GM23248 (cell line): ENCODE measurements at regions not wholly inside any gene's neighbourhood (a gene's known extent, or its start where the extent isn't known, plus 50 kb on each side); places are given as distances from the start of the nearest gene placed in this dataset.

ENCODE experiments used
- EZH2 ChIP-seq: fragments of 200-600 bp; sonication (generic); IDR thresholded peaks from 2 replicates; pipeline ENCODE4 v1.6.1; 2018; ENCODE audit warnings: antibody characterized with exemption, mild to moderate bottlenecking; ENCODE audit not compliant: insufficient read depth, poor library complexity, severe bottlenecking
- EZH2phosphoT487 ChIP-seq: fragments of 200-600 bp; sonication (generic); IDR thresholded peaks from 2 replicates; pipeline ENCODE4 v1.6.1; 2018; ENCODE audit warnings: antibody characterized with exemption, moderate library complexity, mild to moderate bottlenecking, low read depth; ENCODE audit not compliant: insufficient read depth

GRCh38 chr3:110133971-110134370, 796.6 kb upstream of the DPPA4 start:
- TF ChIP-seq EZH2phosphoT487 (no peak), EZH2 (no peak)
